ENCODE measurements at regions not wholly inside any gene's neighbourhood (a gene's known extent, or its start where the extent isn't known, plus 50 kb on each side); places are given as distances from the start of the nearest gene placed in this dataset.

- DNase-seq (ENCODE audit: low read depth in 2 of 2): no peak
These were observed 59.6 kb upstream of the CDH13 start for GRCh38 chr16:82567175-82567574.

GRCh38 chr16:82563401-82563800 is 63.4 kb upstream of the CDH13 start:
- no peak for DNase-seq (ENCODE audit: low read depth in 2 of 2)

GRCh38 chr16:82562183-82562683 is 64.5 kb upstream of the CDH13 start:
- no peak for DNase-seq (ENCODE audit: low read depth in 2 of 2)

- DNase-seq (ENCODE audit: low read depth in 2 of 2): no peak
These were observed 65.9 kb upstream of the CDH13 start for GRCh38 chr16:82560805-82561325.

GRCh38 chr16:82544378-82545160 is 82.2 kb upstream of the CDH13 start:
- DNase-seq (ENCODE audit: low read depth in 2 of 2): no peak

- no peak for DNase-seq (ENCODE audit: low read depth in 2 of 2)
These were observed 84.1 kb upstream of the CDH13 start for GRCh38 chr16:82542714-82543113.

- no peak for DNase-seq (ENCODE audit: low read depth in 2 of 2)
These were observed 85.7 kb upstream of the CDH13 start for GRCh38 chr16:82541103-82541502.

GRCh38 chr16:82535764-82536163 is 91.0 kb upstream of the CDH13 start:
- DNase-seq (ENCODE audit: low read depth in 2 of 2): no peak

- no peak for DNase-seq (ENCODE audit: low read depth in 2 of 2)
These were observed 91.5 kb upstream of the CDH13 start for GRCh38 chr16:82535262-82535661.

GRCh38 chr16:82533189-82533588 is 93.6 kb upstream of the CDH13 start:
- no peak for DNase-seq (ENCODE audit: low read depth in 2 of 2)

GRCh38 chr16:82530883-82531282 is 95.9 kb upstream of the CDH13 start:
- no peak for DNase-seq (ENCODE audit: low read depth in 2 of 2)

- DNase-seq (ENCODE audit: low read depth in 2 of 2): no peak
These were observed 99.7 kb upstream of the CDH13 start for GRCh38 chr16:82527101-82527500.

GRCh38 chr16:82524976-82525375 is 101.8 kb upstream of the CDH13 start:
- no peak for DNase-seq (ENCODE audit: low read depth in 2 of 2)

GRCh38 chr16:82523815-82524214 is 103.0 kb upstream of the CDH13 start:
- no peak for DNase-seq (ENCODE audit: low read depth in 2 of 2)

- DNase-seq (ENCODE audit: low read depth in 2 of 2): no peak
These were observed 104.7 kb upstream of the CDH13 start for GRCh38 chr16:82522026-82522425.

GRCh38 chr16:82518811-82519210 is 108.0 kb upstream of the CDH13 start:
- DNase-seq (ENCODE audit: low read depth in 2 of 2): no peak

GRCh38 chr16:82514262-82514661 is 112.5 kb upstream of the CDH13 start:
- DNase-seq (ENCODE audit: low read depth in 2 of 2): no peak

- no peak for DNase-seq (ENCODE audit: low read depth in 2 of 2)
These were observed 115.9 kb upstream of the CDH13 start for GRCh38 chr16:82510789-82511305.

GRCh38 chr16:82509691-82510430 is 116.9 kb upstream of the CDH13 start:
- no peak for DNase-seq (ENCODE audit: low read depth in 2 of 2)

GRCh38 chr16:82506692-82507670 is 119.8 kb upstream of the CDH13 start:
- no peak for DNase-seq (ENCODE audit: low read depth in 2 of 2)

- no peak for DNase-seq (ENCODE audit: low read depth in 2 of 2)
These were observed 121.9 kb upstream of the CDH13 start for GRCh38 chr16:82504836-82505235.

All from stimulated activated CD8-positive, alpha-beta memory T cell treated with anti-CD3 and anti-CD28 coated beads, Interleukin-7, amount 100 ng/mL, for 1 hour (primary cell).